AML-193 (cell line): ENCODE measurements at regions not wholly inside any gene's neighbourhood (a gene's known extent, or its start where the extent isn't known, plus 50 kb on each side); places are given as distances from the start of the nearest gene placed in this dataset.

Source experiments
- DNase-seq, 2 experiments: peaks; one replicate each; lab custom pipeline; 2025; lab: John Stamatoyannopoulos, UW

DNA sequence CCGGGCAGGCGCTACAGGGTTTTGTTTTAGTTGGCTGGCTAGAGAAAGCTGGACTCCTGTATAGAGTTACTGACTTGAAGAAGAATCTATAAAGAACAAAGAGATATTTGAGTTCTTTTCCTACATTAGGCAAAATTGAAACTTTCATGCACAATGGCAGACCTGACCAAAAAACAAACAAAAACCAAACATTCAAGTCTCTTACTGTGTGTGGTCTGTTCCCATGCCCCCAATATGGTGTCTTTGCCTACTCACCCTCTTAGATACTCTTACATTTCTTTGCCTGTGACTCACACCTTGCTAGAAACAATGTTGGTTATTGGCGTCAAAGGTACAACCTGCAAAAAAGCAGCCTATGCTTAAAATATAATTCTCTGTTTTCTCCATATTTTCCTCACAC, 109.5 kb upstream of the TMC3 start:
- DNase-seq, result no peak

DNA sequence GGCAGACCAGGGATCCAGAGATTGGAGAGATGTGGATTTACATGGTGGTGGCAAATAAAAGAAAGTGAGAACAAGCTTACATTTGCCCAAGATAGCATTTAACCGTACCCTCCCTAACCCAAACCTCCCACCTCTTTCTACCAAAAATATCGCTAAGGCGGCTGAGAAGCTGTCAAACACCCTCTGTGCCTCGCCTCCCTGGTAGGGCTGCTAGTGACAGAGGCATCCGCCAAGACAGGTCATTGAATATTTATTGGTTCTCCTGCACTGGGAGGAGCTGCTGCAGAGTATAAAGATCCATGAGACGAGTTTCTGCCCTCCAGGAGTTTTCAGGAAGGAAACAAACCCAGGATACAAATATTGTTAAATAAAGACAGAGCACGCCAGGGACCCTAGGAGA, 107.3 kb upstream of the TMC3 start:
- DNase-seq, result no peak

DNA sequence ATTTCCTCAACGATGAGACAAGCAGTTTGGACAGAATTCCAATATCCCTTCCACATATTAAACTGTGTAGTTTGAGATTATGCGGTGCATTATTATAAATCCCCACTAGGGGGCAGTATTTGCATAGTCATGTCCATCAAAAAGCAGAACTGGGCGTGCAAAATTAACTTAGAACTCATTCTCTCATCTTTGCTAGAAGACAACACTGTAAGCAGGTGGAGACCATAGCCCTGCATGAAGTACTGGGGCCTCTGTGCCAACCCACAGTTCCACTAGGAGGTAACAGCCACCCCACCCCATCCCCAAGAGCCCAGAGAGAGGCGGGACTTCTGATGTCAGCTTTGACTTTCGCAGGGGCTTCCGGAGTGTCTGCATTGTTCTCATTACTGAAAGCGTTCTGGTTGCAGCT, 106.6 kb upstream of the TMC3 start:
- DNase-seq, result peak; percentile 50 to 52

DNA sequence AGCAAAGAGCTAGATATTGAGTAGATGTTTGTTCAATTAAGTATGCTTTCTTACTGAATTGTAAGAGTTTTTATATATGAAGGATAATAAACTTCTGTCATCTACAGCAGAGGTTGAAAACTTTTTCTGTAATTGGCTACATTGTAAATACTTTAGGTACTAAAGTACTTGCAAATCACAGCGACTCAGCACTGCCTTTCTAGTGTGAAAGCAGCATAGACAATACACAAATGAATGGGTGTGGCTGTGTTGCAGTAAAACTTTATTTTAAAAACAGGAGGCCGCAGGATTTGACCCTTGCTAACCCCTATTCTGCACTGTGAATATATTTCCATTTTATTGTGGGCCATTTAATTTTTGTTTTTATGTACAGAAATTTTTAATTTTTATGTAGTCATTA, 104.3 kb upstream of the TMC3 start:
- DNase-seq, result no peak

DNA sequence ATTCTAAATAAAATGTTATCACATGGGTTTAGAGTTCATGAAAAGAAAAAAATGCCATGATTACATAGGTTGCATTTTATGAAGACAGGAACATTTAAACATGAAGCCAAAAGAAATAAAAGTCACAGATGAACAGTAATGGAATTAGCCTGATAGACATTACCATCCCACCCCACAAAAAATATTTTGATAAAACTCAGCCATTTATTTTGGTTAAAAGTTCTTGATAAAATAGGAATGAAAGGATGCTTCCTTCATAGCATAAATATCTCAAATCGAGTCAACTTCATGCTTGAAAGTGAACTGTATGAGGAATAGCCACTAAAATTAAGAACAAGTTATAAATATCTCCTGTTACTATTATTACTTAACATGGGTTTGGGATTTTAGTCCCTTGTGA, 101.9 kb upstream of the TMC3 start:
- no peak for DNase-seq

DNA sequence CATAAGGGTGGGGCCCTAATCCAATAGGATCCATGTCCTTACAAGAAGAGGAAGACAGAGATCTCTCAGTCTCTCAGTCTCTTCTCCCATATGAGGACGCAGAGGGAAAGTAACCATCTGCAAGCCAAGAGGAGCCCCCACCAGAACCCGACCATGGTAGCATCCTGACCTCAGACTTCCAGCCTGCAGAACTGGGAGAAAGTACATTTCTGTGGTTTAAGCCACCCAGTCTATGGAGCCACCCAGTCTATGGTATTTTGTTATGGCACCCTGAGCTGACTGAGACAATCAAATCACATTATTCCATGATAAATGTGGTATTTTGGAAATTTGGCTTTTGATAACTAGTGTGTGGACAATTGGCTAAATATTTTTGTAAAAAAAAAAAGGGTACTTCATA, 101.5 kb upstream of the TMC3 start:
- no peak for DNase-seq

DNA sequence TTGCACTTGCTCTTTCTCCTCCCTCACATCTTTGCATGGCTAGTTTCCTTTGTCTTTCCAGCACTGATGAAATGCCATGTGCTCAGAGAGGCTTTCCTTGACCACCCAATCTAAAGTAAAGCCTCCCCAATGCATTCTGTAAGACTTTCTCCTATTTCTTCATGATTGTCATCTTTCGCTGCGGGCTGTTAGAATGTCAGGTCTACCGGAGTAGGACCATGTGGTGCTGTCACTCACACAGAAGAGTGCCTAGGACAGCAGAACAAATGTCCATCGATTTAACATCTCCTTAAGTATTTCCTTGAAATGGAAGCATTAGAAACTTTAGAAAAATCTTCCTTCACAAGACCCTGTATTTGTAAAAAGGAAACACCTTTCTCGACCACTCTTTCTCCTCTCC, 99.9 kb upstream of the TMC3 start:
- no peak for DNase-seq

DNA sequence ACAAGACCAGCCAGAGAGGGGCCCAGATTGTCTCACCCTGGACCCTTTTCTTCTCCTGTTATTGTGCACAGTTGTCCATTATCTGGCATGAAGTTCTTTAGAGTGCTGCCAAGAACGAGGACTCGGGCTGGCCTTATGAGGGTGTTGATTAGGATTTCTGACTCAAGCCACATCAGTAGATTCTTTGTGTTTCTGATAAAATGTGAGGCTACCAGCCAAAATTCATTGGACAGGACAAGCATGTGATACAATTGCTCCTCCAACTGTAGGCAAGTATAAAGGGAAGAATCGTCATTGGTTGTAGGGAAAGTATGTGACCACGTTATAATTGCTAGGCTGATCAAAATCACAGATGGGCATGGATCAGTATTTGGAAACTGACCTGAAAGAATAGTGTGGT, 99.2 kb upstream of the TMC3 start:
- no peak for DNase-seq

DNA sequence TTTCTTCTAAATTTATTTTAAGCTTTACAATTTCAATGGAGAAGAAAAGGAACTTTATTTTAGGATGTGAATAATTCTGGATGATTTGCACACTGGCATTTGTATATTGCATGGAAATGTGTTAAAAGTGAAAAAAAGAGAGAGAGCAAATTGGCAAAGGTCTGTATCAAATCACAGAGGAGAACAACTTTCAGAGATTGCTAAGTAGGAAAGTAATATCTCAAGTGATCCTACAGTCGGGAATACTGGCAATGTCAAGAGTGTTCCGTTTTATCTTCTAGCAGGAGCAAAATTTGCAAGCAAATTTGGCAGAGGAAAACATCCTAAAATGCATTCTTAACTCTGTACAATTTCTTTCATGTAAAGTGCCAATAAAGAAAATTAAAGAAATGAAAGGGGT, 97.1 kb upstream of the TMC3 start:
- DNase-seq, result no peak

DNA sequence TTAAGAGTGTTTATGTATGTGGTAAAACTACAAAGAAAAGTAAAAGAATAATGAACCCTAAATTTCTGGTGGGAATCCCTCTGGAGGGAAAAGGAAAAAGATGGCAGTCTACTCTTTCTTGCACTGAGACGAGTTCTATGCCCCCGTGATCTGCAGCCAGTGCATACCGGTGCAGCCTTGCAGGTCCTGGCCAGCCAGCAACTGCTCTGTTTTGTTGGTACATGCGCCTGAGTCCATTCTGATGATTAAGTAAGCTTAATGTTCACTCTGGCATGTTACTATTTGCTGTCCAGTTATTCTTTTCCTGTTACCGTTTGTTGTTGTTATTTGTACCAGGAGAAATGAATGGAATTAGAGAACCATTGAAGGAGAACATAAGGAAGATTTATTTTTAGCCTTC, 95.1 kb upstream of the TMC3 start:
- DNase-seq, result no peak

DNA sequence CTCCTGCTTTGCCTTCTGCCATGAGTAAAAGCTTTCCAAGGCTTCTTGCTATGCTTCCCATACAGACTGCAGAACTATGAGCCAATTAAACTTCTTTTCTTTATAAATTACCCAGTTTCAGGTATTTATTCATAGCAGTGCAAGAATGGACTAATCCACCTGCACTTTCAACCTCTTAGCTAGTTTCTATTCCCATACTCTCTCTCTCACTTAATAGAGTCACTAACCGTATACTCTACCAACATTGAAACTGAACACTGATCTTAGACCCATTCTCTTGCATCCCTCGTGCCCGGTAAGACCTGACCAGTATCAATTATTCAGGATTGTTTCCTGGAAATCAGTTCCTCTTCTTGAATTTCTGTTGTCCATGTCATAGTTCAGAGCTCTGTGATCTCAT, 92.7 kb upstream of the TMC3 start:
- no peak for DNase-seq

DNA sequence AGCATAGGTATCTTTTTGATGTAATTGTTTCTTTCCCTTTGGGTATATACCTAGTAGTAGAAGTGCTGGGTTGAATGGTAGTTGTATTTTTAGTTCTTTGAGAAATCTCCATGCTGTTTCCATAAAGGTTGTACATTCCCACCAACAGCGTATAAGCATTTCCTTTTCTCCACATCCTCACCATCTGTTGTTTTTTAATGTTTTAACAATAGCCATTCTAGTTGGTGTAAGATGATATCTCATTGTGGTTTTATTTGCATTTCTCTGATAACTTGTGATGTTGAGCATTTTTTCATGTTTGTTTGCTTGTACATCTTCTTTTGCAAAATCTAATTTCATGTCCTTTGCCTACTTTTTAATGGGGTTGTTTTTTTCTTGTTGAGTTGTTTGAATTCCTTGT, 80.0 kb upstream of the TMC3 start:
- DNase-seq, result no peak

DNA sequence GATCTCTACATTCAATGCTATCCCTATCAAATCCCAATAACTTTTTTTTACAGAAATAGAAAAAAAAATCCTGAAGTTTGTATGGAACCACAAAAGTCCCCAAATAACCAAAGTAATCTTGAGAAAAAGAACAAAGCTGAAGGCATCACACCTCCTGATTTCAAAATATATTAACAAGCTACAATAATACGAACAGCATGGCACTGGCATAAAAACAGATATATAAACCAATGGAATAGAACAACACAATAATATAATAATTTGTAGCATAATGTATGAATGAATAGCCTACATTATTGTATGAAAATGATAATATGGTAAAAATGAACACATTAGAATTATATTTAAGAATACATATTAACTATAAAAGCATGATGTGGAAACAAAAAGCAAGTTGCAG, 76.7 kb upstream of the TMC3 start:
- DNase-seq, result no peak

DNA sequence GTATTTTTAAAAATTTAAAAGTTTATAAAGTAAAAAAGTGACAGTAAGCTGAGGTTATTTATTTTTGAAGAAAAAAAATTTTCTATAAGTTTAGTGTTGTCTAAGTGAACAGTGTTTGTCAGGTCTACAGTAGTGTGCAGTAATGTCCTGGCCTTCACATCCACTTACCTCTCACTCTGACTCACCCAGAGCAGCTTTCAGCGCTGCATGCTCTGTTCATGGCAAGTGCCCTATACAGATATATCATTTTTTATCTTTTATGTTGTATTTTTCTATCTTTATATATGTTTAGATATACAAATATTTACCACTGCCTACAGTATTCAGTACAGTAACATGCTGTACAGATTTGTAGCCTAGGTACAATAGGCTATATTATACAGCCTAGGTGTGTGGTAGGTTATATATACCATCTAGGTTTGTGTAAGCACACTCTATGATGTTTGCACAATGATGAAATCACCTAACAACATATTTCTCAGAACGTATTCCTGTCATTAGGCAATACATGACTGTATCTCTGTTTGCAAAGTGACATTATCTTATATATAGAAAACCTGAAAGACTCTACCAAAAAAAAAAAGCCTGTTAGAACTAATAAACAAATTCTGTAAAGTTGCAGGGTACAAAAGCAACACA, 75.9 kb upstream of the TMC3 start:
- DNase-seq, result no peak

DNA sequence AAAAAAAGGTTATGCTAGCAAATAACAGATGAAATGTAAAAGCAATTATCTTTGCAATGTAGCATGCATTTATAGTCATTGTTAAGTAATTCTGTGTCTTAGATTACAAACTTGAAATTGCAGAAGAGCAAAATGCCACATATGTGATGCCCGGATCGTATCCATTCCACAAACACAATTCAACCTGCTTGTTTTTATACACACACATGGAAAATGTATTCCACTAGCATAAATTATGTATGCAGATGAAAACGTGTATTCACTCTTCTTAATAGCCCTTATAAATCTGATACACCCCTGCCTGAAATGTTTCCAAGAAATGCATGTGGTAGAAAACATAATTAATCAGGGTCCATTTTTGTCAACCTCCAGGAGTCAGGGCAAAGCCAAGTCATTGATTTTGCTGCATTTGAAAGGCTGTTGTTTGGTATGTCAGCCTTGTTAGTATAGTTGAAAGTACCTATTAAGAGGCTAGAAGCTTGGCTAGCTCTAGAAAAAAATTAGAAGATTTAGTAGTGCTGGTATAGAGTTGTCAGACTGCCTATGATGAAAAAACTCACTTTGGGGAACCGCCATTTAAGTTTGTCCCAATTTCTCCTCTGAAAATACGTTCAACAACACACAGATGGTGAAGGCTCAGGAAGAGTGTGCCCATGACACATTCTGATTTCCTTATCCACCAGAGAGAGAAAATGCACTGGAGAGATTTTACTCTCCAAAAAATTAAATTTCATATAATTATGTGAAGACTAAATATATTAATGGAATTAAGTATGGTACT, 69.2 kb upstream of the TMC3 start:
- DNase-seq, result no peak

DNA sequence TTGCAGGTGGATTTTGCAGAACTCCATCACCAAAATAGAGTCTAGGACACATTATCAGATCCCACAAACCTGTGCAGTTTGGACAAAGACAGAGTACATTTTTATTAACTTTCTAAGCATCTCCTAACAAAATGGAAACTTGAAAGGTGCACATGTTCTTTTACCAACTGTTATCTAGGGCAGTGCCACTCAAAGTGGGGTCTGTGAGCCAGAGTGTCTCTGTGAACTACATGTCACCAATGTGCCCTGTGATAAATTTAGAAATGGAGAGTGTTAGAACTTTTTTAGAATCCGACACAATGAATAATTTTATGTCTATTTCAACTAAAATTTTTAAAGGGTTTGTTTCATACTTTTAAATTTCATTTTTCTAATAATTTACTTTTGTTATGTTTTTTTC, 68.4 kb upstream of the TMC3 start:
- DNase-seq, result no peak

DNA sequence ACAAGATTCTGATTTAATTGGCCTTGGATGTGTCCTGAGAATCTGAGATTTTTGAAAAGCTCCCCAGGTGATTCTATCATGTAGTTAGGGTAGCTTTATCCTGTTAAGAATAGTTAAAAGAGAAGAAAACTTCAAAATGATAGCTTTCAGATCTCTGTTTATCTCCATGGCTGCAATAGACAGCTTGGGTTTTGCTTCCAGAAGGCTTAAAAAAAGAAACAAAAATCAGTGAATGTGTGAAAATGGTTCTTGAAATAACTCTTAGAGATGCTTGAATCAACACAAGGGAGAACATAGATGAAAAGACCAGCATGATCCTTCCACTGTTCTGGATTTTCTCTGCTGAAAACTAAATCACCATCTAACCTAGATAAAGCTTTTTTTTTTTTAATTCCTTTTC, 60.8 kb upstream of the TMC3 start:
- DNase-seq, result no peak

DNA sequence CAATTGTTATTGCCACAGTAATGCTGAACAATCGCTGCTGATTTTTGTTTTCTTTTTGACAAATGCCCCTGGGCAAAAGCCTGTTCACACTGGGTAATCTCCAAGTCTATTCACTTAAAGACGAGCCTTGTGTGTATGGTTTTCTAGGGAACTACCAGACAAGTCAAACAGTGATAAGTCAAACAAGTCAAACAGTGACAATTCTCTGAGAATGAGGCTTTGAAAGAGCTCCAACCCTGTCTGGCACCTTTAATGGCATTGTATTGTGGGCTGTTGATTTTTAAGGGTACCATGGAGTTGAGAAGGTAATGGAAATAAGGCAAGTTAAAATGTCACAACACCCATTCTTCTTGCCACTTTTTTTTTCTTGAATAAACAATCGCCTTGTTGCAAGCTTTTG, 59.4 kb upstream of the TMC3 start:
- DNase-seq, result no peak

DNA sequence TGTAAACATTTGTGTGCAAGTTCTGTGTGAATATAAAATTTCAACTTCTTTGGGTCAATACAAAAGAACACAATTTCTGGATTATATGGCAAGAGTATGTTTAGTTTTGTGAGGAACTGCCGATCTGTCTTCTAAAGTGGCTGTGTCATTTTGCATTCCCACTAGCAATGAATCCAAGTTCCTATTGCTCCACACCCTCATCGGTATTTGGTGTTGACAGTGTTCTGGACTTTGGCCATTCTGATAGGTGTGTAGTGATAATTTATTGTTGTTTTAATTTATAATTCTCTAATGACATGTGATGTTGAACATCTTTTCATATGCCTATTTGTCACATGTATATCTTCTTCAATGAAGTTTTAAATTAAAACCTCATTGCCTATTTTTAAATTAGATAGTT, 58.2 kb upstream of the TMC3 start:
- no peak for DNase-seq

DNA sequence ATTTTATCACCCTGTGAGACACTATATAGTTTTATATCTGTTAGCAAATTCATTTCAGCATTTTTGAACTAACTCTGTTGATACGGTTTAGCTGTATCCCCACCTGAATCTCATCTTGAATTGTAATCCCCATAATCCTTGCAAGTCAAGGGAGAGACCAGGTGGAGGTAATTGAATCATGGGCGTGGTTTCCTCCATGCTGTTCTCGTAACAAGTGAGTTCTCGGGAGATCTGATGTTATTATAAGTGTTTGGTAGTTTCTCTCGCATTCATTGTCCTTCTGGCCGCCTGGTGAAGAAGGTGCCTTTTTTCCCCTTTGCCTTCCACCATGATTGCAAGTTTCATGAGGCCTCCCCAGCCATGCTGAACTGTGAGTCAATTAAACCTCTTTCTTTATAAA, 53.2 kb upstream of the TMC3 start:
- DNase-seq, result no peak

DNA sequence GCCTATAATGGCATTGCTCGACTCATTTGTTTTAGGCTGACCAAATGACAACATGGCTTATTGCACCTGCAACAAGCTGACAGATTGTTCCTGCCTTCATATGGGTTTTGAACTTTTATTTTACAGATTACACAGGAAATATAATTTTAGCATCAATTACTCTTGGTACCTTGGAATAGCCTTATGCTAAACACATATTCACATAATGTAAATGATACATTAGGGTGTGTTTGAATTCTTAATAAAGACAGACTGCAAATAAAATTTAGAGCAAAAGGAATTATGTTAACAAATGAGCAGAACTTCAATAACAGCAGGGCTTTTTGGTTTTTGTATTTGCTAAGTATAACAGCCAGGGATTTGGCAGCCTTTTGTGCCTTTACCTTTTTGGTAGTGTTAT, 51.9 kb upstream of the TMC3 start:
- no peak for DNase-seq
